GM18498 (cell line): ENCODE measurements at regions not wholly inside any gene's neighbourhood (a gene's known extent, or its start where the extent isn't known, plus 50 kb on each side); places are given as distances from the start of the nearest gene placed in this dataset.

Experiments
- ATAC-seq: cut with Tn5 transposase; IDR thresholded peaks from one replicate; pipeline ENCODE4 v1.9.1; 2021; ENCODE audit warnings: mild to moderate bottlenecking, moderate library complexity; ENCODE audit not compliant: unreplicated experiment

- ATAC-seq = no peak
Observed at GRCh38 chr14:65185829-65186228, 83.5 kb upstream of the MAX start.

GRCh38 chr14:65186951-65187350 lies 84.6 kb upstream of the MAX start:
- ATAC-seq = no peak

GRCh38 chr14:65187421-65188049 lies 85.2 kb upstream of the MAX start:
- ATAC-seq = no peak

GRCh38 chr14:65190312-65190711 lies 88.0 kb upstream of the MAX start:
- ATAC-seq = no peak

- ATAC-seq = no peak
Observed at GRCh38 chr14:65191716-65192115, 89.4 kb upstream of the MAX start.

GRCh38 chr14:65192686-65193085 lies 90.4 kb upstream of the MAX start:
- no peak for ATAC-seq

GRCh38 chr14:65193916-65194590 lies 91.7 kb upstream of the MAX start:
- no peak for ATAC-seq

- peak; percentile 93 for ATAC-seq
Observed at GRCh38 chr14:65195042-65195719, 92.9 kb upstream of the MAX start.

GRCh38 chr14:65198346-65198745 lies 96.0 kb upstream of the MAX start:
- no peak for ATAC-seq

- no peak for ATAC-seq
Observed at GRCh38 chr14:65200454-65200853, 98.1 kb upstream of the MAX start.

GRCh38 chr14:65203574-65203973 lies 101.3 kb upstream of the MAX start:
- no peak for ATAC-seq

GRCh38 chr14:65204056-65204455 lies 101.7 kb upstream of the MAX start:
- ATAC-seq = no peak

GRCh38 chr14:65206078-65206447 lies 103.7 kb upstream of the MAX start:
- no peak for ATAC-seq

GRCh38 chr14:65206448-65207096 lies 104.3 kb upstream of the MAX start:
- peak; percentile 69 for ATAC-seq

- no peak for ATAC-seq
Observed at GRCh38 chr14:65208548-65208947, 106.2 kb upstream of the MAX start.

GRCh38 chr14:65210118-65210821 lies 108.0 kb upstream of the MAX start:
- ATAC-seq = no peak

GRCh38 chr14:65210822-65211182 lies 108.5 kb upstream of the MAX start:
- ATAC-seq = no peak

- no peak for ATAC-seq
Observed at GRCh38 chr14:65211341-65211987, 109.1 kb upstream of the MAX start.

- ATAC-seq = no peak
Observed at GRCh38 chr14:65213316-65213715, 111.0 kb upstream of the MAX start.

- no peak for ATAC-seq
Observed at GRCh38 chr14:65214741-65215140, 112.4 kb upstream of the MAX start.

GRCh38 chr14:65219353-65219752 lies 117.0 kb upstream of the MAX start:
- no peak for ATAC-seq
